GM19351 (cell line): ENCODE measurements at regions not wholly inside any gene's neighbourhood (a gene's known extent, or its start where the extent isn't known, plus 50 kb on each side); places are given as distances from the start of the nearest gene placed in this dataset.

ENCODE experiments used
- ATAC-seq: cut with Tn5 transposase; IDR thresholded peaks from one replicate; pipeline ENCODE4 v1.9.1; 2021; ENCODE audit warnings: mild to moderate bottlenecking, moderate library complexity; ENCODE audit not compliant: unreplicated experiment

GRCh38 chr10:5305374-5305773 is 59.4 kb upstream of the UCN3 start:
- ATAC-seq = no peak

GRCh38 chr10:5310914-5311313 is 53.9 kb upstream of the UCN3 start:
- ATAC-seq = no peak

- no peak for ATAC-seq
These were observed 53.1 kb upstream of the UCN3 start for GRCh38 chr10:5311617-5312016.

- no peak for ATAC-seq
These were observed 49.9 kb upstream of the UCN3 start for GRCh38 chr10:5314840-5315239.
